ENCODE measurements at regions not wholly inside any gene's neighbourhood (a gene's known extent, or its start where the extent isn't known, plus 50 kb on each side); places are given as distances from the start of the nearest gene placed in this dataset.

GRCh38 chr11:127627629-127628457 is 627.3 kb upstream of the KIRREL3 start:
- DNase-seq = no peak

GRCh38 chr11:127627204-127627603 is 626.6 kb upstream of the KIRREL3 start:
- DNase-seq = no peak

GRCh38 chr11:127625402-127625801 is 624.8 kb upstream of the KIRREL3 start:
- no peak for DNase-seq

GRCh38 chr11:127624306-127624856 is 623.8 kb upstream of the KIRREL3 start:
- DNase-seq = no peak

- no peak for DNase-seq
Observed at GRCh38 chr11:127622686-127623085, 622.1 kb upstream of the KIRREL3 start.

GRCh38 chr11:127620671-127621070 is 620.1 kb upstream of the KIRREL3 start:
- DNase-seq = no peak

GRCh38 chr11:127619946-127620345 is 619.4 kb upstream of the KIRREL3 start:
- no peak for DNase-seq

- no peak for DNase-seq
Observed at GRCh38 chr11:127618721-127619120, 618.2 kb upstream of the KIRREL3 start.

- DNase-seq = no peak
Observed at GRCh38 chr11:127616158-127616557, 615.6 kb upstream of the KIRREL3 start.

GRCh38 chr11:127612607-127613006 is 612.0 kb upstream of the KIRREL3 start:
- no peak for DNase-seq

- no peak for DNase-seq
Observed at GRCh38 chr11:127609025-127609773, 608.6 kb upstream of the KIRREL3 start.

- DNase-seq = no peak
Observed at GRCh38 chr11:127607487-127608085, 607.0 kb upstream of the KIRREL3 start.

- DNase-seq = no peak
Observed at GRCh38 chr11:127601578-127601977, 601.0 kb upstream of the KIRREL3 start.

GRCh38 chr11:127600674-127601073 is 600.1 kb upstream of the KIRREL3 start:
- no peak for DNase-seq

- DNase-seq = no peak
Observed at GRCh38 chr11:127598476-127598875, 597.9 kb upstream of the KIRREL3 start.

GRCh38 chr11:127596433-127596832 is 595.9 kb upstream of the KIRREL3 start:
- DNase-seq = no peak

- no peak for DNase-seq
Observed at GRCh38 chr11:127592371-127592770, 591.8 kb upstream of the KIRREL3 start.

- no peak for DNase-seq
Observed at GRCh38 chr11:127590314-127590713, 589.7 kb upstream of the KIRREL3 start.

GRCh38 chr11:127588431-127588830 is 587.9 kb upstream of the KIRREL3 start:
- no peak for DNase-seq

- DNase-seq = no peak
Observed at GRCh38 chr11:127587511-127587910, 586.9 kb upstream of the KIRREL3 start.

GRCh38 chr11:127576210-127576609 is 575.6 kb upstream of the KIRREL3 start:
- DNase-seq = no peak

GRCh38 chr11:127574478-127574877 is 573.9 kb upstream of the KIRREL3 start:
- no peak for DNase-seq

GRCh38 chr11:127568891-127569290 is 568.3 kb upstream of the KIRREL3 start:
- DNase-seq = no peak
